ENCODE measurements at regions not wholly inside any gene's neighbourhood (a gene's known extent, or its start where the extent isn't known, plus 50 kb on each side); places are given as distances from the start of the nearest gene placed in this dataset.

DNA sequence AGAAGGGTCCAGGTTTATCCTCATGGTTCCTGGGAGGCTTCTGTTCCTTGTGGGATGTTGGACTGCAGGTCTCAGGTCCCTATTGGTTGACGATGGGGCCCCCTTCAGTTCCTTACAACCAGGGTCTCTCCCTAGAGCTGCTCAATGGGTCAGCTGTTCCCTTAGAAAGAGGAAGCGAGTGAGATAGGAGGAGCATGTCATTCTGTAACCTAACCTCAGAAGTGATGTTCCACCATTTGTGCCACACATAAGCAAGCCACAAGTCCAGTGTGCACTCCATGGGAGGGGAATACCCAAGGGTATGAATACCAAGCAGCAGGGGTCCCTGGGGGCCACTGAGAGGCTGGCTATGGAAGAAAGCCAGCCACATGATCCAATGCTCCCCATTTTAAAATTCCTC is 192.7 kb downstream of the GATA3 start:
- ChIA-PET CTCF (interaction anchor here (0.6 kb wide), 2 partner anchors 19 to 29 kb away, joined by 3 to 4 read pairs; no protein-coding TSS in a partner anchor), SMC1A (ENCODE audit: uncharacterized antibody, unreplicated experiment) (no interaction called here), POLR2A (no interaction called here), RAD21 (ENCODE audit: unreplicated experiment) (no interaction called here)
- Histone ChIP-seq H3K79me2 (ENCODE audit: control insufficient read depth, insufficient read depth, low read length) (no peaks in the 10 kb centered on the region), H3K27ac (ENCODE audit: control insufficient read depth, insufficient read depth) (no peak overlapping the region), H3K9me3 (replicated peaks; ENCODE audit: control insufficient read depth, insufficient read depth, low read length) (peaks cover 3% of the 10 kb centered on the region; the same call in 2 of the 3 replicates), H4K20me1 (ENCODE audit: control insufficient read depth, insufficient read depth) (no peaks in the 10 kb centered on the region), H3K9ac (ENCODE audit: control insufficient read depth, insufficient read depth, low read length) (no peak overlapping the region), H3K4me1 (ENCODE audit: control insufficient read depth, insufficient read depth, low read length) (no peaks in the 10 kb centered on the region), H3K36me3 (ENCODE audit: control insufficient read depth in 2 of 2, insufficient read depth in 2 of 2, low read length in 1 of 2) (no peaks in the 10 kb centered on the region), H3K4me2 (ENCODE audit: control insufficient read depth, insufficient read depth) (no peak overlapping the region), H2AFZ (ENCODE audit: control insufficient read depth, low read depth, low read length) (no peak overlapping the region), H3K27me3 (replicated peaks in 1 of 2; ENCODE audit: control insufficient read depth in 2 of 2, insufficient read depth in 2 of 2, low read length in 1 of 2) (no peaks in the 10 kb centered on the region), H3K4me3 (no peak overlapping the region)
- WGBS (ENCODE audit: insufficient coverage, insufficient replicate concordance, low lambda C conversion rate, missing lambda C conversion rate) = 67% methylated on average over 2 of the region's 2 CpGs
- intact Hi-C loops (cut with micrococcal nuclease; ENCODE audit: unreplicated experiment) = no loop called here
- no peak for ATAC-seq
- no TSS peak for BruUV-seq (replicated peaks)
- no peak for TF ChIP-seq SREBF2 (IDR thresholded peaks at IDR 0.05; ENCODE audit: low read length)
- TF ChIP-seq EGR1 (IDR thresholded peaks at IDR 0.05; ENCODE audit: borderline replicate concordance in 1 of 2, low read depth in 2 of 2, low read length in 2 of 2) = no peak
- TF ChIP-seq IKZF1 (conservative IDR thresholded peaks at IDR 0.05) = no peak
- TF ChIP-seq MYB (IDR thresholded peaks at IDR 0.05; ENCODE audit: borderline replicate concordance, low read depth, low read length) = no peak
- TF ChIP-seq TBL1XR1 (IDR thresholded peaks at IDR 0.05; ENCODE audit: low read depth, low read length) = no peak
- TF ChIP-seq, protein P1, sequence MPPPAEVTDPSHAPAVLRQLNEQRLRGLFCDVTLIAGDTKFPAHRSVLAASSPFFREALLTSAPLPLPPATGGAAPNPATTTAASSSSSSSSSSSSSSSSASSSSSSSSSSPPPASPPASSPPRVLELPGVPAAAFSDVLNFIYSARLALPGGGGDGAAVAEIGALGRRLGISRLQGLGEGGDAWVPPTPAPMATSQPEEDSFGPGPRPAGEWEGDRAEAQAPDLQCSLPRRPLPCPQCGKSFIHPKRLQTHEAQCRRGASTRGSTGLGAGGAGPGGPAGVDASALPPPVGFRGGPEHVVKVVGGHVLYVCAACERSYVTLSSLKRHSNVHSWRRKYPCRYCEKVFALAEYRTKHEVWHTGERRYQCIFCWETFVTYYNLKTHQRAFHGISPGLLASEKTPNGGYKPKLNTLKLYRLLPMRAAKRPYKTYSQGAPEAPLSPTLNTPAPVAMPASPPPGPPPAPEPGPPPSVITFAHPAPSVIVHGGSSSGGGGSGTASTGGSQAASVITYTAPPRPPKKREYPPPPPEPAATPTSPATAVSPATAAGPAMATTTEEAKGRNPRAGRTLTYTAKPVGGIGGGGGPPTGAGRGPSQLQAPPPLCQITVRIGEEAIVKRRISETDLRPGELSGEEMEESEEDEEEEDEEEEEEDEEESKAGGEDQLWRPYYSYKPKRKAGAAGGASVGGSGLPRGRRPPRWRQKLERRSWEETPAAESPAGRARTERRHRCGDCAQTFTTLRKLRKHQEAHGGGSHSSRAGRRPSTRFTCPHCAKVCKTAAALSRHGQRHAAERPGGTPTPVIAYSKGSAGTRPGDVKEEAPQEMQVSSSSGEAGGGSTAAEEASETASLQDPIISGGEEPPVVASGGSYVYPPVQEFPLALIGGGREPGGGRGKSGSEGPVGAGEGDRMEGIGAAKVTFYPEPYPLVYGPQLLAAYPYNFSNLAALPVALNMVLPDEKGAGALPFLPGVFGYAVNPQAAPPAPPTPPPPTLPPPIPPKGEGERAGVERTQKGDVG (CRISPR knock-in tag; IDR thresholded peaks at IDR 0.05) = no peak
- no peak for DNase-seq (ENCODE audit: low read depth, low spot score)
- in situ Hi-C loops (cut with MboI) = no loop called here
- no peak for FAIRE-seq
